Iris pigment epithelial cell (primary cell): ENCODE measurements at regions not wholly inside any gene's neighbourhood (a gene's known extent, or its start where the extent isn't known, plus 50 kb on each side); places are given as distances from the start of the nearest gene placed in this dataset.

Experiments
- DNase-seq: peaks from one replicate; pipeline ENCODE4 v3.0.0-alpha.2; 2011; ENCODE audit warnings: low read depth

DNA sequence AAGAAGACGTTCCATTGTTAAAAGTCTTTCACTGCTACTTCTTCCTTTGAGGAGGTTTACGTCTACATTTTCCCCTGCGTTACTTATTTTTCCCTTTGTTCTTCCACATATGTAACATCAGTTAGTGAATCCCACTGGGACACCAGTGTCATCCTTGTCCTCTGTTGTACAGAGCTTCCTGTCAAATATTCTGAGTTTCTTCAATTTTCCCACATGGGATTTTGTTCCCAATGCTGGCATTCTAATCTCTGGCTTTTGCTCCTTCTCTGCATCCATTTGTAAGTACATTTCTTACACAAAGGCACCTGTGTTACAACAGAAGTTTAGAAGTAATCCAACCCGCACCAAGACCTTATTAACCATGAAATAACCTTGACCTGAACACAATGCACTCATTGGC is 627.4 kb upstream of the PFKP start:
- no peak for DNase-seq

DNA sequence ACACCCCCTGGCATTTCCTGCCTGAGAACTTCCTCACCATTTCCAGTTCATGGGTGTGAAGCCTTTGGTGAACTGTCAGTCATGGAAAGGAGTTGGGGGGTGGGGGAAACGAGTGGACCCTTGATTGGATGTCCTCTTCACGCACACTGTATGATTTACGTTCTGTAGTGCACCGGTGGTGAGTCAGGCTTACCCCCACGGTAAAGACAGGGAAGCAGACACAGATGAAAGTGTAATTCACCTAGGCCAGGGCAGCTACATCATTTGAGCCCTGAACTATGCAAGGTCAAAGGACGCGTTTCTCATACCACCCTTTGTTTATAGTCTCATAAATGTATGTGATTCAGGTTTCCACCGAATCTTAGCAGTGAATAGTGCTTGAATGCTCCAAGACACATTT is 628.3 kb upstream of the PFKP start:
- DNase-seq, result no peak

- no peak for DNase-seq
These were observed 629.0 kb upstream of the PFKP start for GRCh38 chr10:2438248-2438939.

DNA sequence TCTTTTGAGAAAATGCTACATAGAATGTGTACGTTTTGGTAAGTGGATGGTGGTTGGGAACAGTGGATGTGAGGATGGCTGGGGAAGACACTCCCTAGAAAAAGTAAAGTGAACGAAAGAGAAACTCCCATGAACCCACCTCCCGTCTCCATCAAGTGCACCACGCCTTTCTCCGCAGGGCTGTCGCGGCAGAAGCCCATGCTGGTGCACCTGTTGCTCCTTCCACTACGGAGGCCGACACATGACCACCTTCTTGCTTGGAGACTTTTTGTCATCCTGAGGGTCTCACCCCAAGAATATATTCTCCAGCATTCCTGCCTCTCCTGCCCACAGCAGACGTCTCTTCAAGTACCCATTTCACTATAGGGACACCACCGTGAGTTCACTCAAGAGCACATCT is 630.4 kb upstream of the PFKP start:
- DNase-seq, result no peak

GRCh38 chr10:2431961-2432360 is 635.4 kb upstream of the PFKP start:
- DNase-seq, result no peak

- no peak for DNase-seq
These were observed 639.9 kb upstream of the PFKP start for GRCh38 chr10:2427412-2427811.

DNA sequence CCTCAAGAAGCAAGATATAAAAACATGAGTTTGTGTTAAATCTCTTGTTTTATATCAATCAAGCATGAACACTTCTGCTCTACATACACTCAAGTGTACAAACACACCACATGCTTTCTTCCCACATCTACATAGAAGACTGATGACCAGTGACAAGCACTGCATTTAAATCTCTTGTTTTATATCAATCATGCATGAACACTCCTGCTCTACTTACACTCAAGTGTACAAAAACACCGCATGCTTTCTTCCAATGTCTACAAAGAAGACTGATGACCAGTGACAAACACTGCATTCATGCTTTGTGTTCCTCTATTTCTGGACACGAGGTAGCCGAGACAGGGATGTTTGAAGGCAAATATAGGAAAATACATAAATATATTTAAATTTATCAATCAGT is 642.0 kb upstream of the PFKP start:
- no peak for DNase-seq

GRCh38 chr10:2414562-2414961 is 652.8 kb upstream of the PFKP start:
- DNase-seq, result no peak

GRCh38 chr10:2414039-2414438 is 653.3 kb upstream of the PFKP start:
- no peak for DNase-seq

GRCh38 chr10:2410049-2410448 is 657.3 kb upstream of the PFKP start:
- no peak for DNase-seq

DNA sequence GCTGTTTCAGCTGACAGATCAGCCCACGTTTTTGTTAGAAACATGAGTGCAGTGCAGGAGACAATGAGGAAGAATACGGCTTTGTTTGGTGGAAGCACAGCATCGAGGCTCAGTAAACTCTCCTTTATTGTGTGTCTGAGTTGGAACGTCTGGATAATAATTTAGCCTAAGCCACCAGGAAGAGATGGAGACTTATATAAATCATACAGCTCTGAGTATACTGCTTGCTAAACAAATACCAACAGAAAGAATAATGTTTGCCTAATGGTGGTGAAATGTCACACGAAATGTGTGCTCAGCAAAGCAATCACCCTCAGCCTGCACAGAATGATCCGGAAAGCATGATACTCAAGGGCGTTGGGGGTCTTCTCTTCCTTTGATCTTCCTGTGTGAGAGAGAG is 664.1 kb upstream of the ADARB2 start:
- no peak for DNase-seq

DNA sequence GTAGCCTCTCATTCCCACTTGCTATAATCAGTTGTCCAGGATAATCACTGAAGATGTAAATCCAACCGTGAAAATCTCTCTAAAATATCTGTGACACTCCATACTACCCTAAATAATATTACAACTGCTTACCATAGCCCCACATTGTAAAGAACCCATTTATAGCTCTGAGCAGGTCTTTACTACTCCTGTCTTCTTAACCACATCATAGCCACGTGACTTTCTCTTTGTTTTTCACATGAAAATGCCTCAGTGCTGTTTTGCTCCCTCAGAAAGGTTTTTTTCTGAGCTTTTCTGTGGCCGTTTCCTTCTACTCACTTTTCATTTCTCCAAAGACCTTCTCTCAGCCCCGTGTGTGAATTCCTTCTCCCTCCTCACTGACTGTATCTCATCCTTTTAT is 662.2 kb upstream of the ADARB2 start:
- DNase-seq, result no peak

DNA sequence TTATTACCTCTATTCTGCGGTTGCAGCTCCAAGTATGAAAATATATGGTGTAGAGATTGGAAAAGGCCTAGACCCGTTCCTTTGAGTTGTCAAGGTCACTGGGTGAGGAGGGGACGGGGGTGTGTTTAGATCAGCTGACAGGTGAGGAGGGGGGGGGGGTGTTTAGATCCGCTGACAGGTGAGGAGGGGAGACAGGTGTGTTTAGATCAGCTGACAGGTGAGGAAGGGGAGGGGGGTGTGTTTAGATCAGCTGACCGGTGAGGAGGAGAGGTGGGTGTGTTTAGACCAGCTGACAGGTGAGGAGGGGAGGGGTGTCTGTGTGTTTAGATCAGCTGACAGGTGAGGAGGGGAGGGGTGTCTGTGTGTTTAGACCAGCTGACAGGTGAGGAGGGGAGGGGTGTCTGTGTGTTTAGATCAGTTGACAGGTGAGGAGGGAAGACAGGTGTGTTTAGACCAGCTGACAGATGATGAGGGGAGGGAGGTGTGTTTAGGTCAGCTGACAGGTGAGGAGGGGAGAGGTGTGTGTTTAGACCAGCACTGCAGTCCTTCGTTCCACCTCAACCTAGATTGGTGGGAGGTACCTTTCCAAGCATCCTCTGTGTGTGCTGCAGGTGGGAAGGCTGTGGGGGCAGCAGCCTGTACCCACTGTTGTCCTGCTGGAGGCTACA is 655.0 kb upstream of the ADARB2 start:
- DNase-seq, result no peak

DNA sequence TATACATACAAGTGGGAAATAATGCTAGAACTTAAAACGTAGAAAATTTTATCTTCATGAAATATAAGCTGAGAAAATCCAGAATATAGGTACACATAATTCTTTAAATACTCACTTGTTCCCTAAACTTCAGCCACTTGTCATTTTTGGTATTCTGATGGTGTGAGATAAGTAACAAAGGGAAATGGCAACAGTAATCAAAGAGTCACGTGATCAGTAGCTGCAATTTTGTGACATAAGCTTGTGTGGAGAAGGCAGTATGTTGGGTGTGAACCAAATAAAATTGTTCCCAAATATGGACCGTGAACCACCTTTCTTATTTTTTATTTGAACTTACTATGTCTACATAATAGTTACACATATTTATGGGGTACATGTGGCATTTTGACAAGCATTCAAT is 650.3 kb upstream of the ADARB2 start:
- DNase-seq, result no peak

GRCh38 chr10:2387261-2387660 is 649.9 kb upstream of the ADARB2 start:
- no peak for DNase-seq

DNA sequence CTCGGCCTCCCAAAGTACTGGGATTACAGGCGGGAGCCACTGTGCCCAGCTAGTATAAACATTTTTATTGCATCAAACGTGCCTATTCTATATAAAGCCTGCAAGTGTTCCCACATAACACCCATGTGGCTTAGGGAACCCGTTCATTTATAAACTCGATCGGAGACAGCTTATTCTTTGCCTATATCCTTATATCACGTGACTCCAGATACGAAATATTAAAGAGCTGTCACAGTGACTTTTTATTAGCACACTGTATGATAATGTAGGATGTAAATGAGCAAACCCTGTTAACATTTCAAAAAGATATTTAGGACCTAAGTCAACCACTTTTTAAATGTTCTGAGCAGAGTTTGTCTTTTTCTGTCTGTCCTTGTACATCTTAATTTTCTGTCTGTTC is 642.9 kb upstream of the ADARB2 start:
- DNase-seq, result no peak

- no peak for DNase-seq
These were observed 629.8 kb upstream of the ADARB2 start for GRCh38 chr10:2367083-2367482.

GRCh38 chr10:2366264-2366931 is 629.1 kb upstream of the ADARB2 start:
- DNase-seq, result no peak

DNA sequence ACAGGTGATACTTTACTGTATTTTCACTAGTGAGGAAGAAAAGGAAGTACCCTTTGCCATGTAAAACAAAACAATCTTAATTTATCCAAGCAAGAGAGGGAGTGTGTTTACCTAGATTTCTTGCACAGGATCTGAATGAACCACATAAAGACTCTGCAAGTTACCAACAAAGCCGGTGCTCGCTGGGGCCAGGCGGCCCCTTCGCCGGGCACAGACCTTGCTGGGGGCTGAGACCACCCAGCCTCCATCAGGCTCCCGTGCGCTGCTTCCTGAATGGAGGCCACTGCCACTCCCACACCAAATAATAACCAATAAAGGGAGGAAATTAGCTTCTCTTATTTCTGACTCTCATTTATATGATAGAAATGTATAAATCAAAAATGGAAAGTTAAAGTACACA is 625.0 kb upstream of the ADARB2 start:
- no peak for DNase-seq

GRCh38 chr10:2358586-2358985 is 621.3 kb upstream of the ADARB2 start:
- no peak for DNase-seq

- no peak for DNase-seq
These were observed 619.3 kb upstream of the ADARB2 start for GRCh38 chr10:2356670-2357069.

GRCh38 chr10:2351566-2351965 is 614.2 kb upstream of the ADARB2 start:
- no peak for DNase-seq

DNA sequence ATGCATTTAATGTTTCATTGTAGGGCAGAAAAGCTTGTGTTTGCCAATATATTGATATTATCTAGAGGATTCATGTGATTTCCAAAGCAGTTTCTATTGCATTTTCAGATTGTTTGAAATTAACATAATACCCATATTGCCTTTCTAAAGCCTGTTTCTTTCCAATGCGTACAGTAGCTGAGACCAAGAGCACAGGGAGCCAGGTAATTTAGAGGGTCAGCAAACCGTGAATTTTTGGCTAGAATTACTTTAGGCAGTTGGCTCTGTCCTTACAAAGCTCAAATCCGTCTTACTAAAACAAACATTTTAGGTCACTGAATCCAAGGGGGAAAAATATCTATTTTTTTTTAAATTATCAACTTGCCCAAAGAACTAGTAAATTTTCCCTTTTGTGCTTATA is 604.9 kb upstream of the ADARB2 start:
- no peak for DNase-seq
